ENCODE measurements at regions not wholly inside any gene's neighbourhood (a gene's known extent, or its start where the extent isn't known, plus 50 kb on each side); places are given as distances from the start of the nearest gene placed in this dataset.

DNA sequence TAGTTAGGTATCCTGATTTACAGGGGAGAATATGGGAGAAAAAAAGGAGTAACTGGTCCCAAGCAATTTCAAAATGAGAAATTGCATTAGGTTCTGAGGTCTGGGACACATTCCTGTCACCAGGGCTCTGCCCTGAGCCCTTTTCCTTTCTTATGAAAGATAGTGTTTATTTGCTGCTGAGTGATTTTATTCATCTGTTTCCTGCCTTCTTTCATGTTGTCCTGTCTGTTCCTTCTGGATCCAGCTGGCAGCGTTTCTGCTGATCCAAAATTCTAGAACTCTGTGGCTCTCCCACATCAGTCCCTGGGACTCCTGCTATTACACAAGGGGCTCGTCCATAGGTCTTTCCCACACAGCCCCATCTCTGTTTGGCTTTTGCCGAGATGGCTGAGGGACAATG lies 519.1 kb upstream of the SALL3 start:
- POLR2A ChIA-PET: no interaction called here
- no peak for DNase-seq (ENCODE audit: extremely low spot score)
- TF ChIP-seq FOXM1 (IDR thresholded peaks at IDR 0.05; ENCODE audit: borderline replicate concordance): no peak
- CTCF ChIA-PET: no interaction called here

- ChIA-PET POLR2A (no interaction called here), CTCF (no interaction called here)
- TF ChIP-seq FOXA1 (IDR thresholded peaks at IDR 0.05) (no peak), LEF1 (IDR thresholded peaks at IDR 0.05; ENCODE audit: borderline replicate concordance) (no peak), HDGF (IDR thresholded peaks at IDR 0.05; ENCODE audit: borderline replicate concordance) (no peak), FOXK2 (IDR thresholded peaks at IDR 0.05) (no peak), L3MBTL2 (conservative IDR thresholded peaks at IDR 0.05) (no peak), ARNT (IDR thresholded peaks at IDR 0.05) (no peak), TARDBP (IDR thresholded peaks at IDR 0.05) (no peak), BHLHE40 (IDR thresholded peaks at IDR 0.05; ENCODE audit: borderline replicate concordance) (no peak), ELF4 (IDR thresholded peaks at IDR 0.05) (no peak), SUZ12 (IDR thresholded peaks at IDR 0.05) (no peak), SP1 (IDR thresholded peaks at IDR 0.05) (no peak), ZNF384 (IDR thresholded peaks at IDR 0.05) (no peak), NFRKB (IDR thresholded peaks at IDR 0.05) (no peak), FOXM1 (IDR thresholded peaks at IDR 0.05; ENCODE audit: borderline replicate concordance) (no peak)
- TF ChIP-seq, protein P1, sequence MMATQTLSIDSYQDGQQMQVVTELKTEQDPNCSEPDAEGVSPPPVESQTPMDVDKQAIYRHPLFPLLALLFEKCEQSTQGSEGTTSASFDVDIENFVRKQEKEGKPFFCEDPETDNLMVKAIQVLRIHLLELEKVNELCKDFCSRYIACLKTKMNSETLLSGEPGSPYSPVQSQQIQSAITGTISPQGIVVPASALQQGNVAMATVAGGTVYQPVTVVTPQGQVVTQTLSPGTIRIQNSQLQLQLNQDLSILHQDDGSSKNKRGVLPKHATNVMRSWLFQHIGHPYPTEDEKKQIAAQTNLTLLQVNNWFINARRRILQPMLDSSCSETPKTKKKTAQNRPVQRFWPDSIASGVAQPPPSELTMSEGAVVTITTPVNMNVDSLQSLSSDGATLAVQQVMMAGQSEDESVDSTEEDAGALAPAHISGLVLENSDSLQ (IDR thresholded peaks at IDR 0.05): no peak
- DNase-seq (ENCODE audit: extremely low spot score): no peak
Observed at GRCh38 chr18:78473563-78473962, 506.1 kb upstream of the SALL3 start.

- no peak for DNase-seq (ENCODE audit: extremely low spot score)
- ChIA-PET CTCF (no interaction called here), POLR2A (no interaction called here)
- TF ChIP-seq HDGF (IDR thresholded peaks at IDR 0.05; ENCODE audit: borderline replicate concordance): no peak
Observed at GRCh38 chr18:78477840-78478239, 501.8 kb upstream of the SALL3 start.

DNA sequence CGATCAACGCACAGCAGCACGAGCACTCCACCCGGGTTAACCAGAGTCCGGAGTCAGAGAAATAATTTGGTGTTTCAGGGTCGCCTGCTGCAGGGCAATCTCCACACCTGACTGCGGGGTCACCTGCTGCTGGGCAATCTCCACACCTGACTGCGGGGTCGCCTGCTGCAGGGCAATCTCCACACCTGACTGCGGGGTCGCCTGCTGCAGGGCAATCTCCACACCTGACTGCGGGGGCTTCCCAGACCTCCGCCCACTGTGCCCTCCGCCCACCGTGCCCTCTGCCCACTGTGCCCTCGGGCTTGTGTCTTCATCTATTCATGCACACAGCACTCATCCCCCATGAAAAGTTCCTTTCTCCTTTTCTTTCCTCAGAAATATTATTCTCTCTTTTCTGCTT lies 500.2 kb upstream of the SALL3 start:
- DNase-seq (ENCODE audit: extremely low spot score): no peak
- CTCF ChIA-PET: no interaction called here
- POLR2A ChIA-PET: no interaction called here
- TF ChIP-seq FOXA1 (IDR thresholded peaks at IDR 0.05): no peak
- TF ChIP-seq BHLHE40 (IDR thresholded peaks at IDR 0.05; ENCODE audit: borderline replicate concordance): no peak
- no peak for TF ChIP-seq TARDBP (IDR thresholded peaks at IDR 0.05)
- TF ChIP-seq ELF4 (IDR thresholded peaks at IDR 0.05): no peak
- TF ChIP-seq L3MBTL2 (conservative IDR thresholded peaks at IDR 0.05): no peak
- no peak for TF ChIP-seq ARNT (IDR thresholded peaks at IDR 0.05)
- no peak for TF ChIP-seq LEF1 (IDR thresholded peaks at IDR 0.05; ENCODE audit: borderline replicate concordance)
- TF ChIP-seq SP1 (IDR thresholded peaks at IDR 0.05): no peak
- TF ChIP-seq CTBP1 (IDR thresholded peaks at IDR 0.05; ENCODE audit: borderline replicate concordance): no peak
- no peak for TF ChIP-seq NFRKB (IDR thresholded peaks at IDR 0.05)
- TF ChIP-seq HDGF (IDR thresholded peaks at IDR 0.05; ENCODE audit: borderline replicate concordance): no peak
- TF ChIP-seq FOXK2 (IDR thresholded peaks at IDR 0.05): no peak
- TF ChIP-seq, protein P1 (IDR thresholded peaks at IDR 0.05): no peak
- TF ChIP-seq FOXM1 (IDR thresholded peaks at IDR 0.05; ENCODE audit: borderline replicate concordance): no peak
- TF ChIP-seq SUZ12 (IDR thresholded peaks at IDR 0.05): no peak
- TF ChIP-seq ZNF384 (IDR thresholded peaks at IDR 0.05): no peak

- POLR2A ChIA-PET: no interaction called here
- TF ChIP-seq ARNT (IDR thresholded peaks at IDR 0.05): no peak
- no peak for TF ChIP-seq L3MBTL2 (conservative IDR thresholded peaks at IDR 0.05)
- TF ChIP-seq SUZ12 (IDR thresholded peaks at IDR 0.05): no peak
- TF ChIP-seq SP1 (IDR thresholded peaks at IDR 0.05): no peak
- TF ChIP-seq LEF1 (IDR thresholded peaks at IDR 0.05; ENCODE audit: borderline replicate concordance): no peak
- TF ChIP-seq NFRKB (IDR thresholded peaks at IDR 0.05): no peak
- no peak for TF ChIP-seq BHLHE40 (IDR thresholded peaks at IDR 0.05; ENCODE audit: borderline replicate concordance)
- no peak for TF ChIP-seq FOXA1 (IDR thresholded peaks at IDR 0.05)
- TF ChIP-seq TARDBP (IDR thresholded peaks at IDR 0.05): no peak
- no peak for TF ChIP-seq FOXK2 (IDR thresholded peaks at IDR 0.05)
- TF ChIP-seq, protein P1 (IDR thresholded peaks at IDR 0.05): no peak
- no peak for TF ChIP-seq FOXM1 (IDR thresholded peaks at IDR 0.05; ENCODE audit: borderline replicate concordance)
- no peak for TF ChIP-seq CTBP1 (IDR thresholded peaks at IDR 0.05; ENCODE audit: borderline replicate concordance)
- TF ChIP-seq ELF4 (IDR thresholded peaks at IDR 0.05): no peak
- no peak for TF ChIP-seq ZNF384 (IDR thresholded peaks at IDR 0.05)
- TF ChIP-seq HDGF (IDR thresholded peaks at IDR 0.05; ENCODE audit: borderline replicate concordance): no peak
Observed at GRCh38 chr18:78480262-78481054, 499.2 kb upstream of the SALL3 start.

GRCh38 chr18:78482378-78482777 lies 497.2 kb upstream of the SALL3 start:
- TF ChIP-seq SUZ12 (IDR thresholded peaks at IDR 0.05) (no peak), FOXK2 (IDR thresholded peaks at IDR 0.05) (no peak), FOXM1 (IDR thresholded peaks at IDR 0.05; ENCODE audit: borderline replicate concordance) (no peak), CTBP1 (IDR thresholded peaks at IDR 0.05; ENCODE audit: borderline replicate concordance) (no peak), L3MBTL2 (conservative IDR thresholded peaks at IDR 0.05) (no peak), BHLHE40 (IDR thresholded peaks at IDR 0.05; ENCODE audit: borderline replicate concordance) (no peak), ELF4 (IDR thresholded peaks at IDR 0.05) (no peak), TARDBP (IDR thresholded peaks at IDR 0.05) (no peak), ARNT (IDR thresholded peaks at IDR 0.05) (no peak), FOXA1 (IDR thresholded peaks at IDR 0.05) (no peak), NFRKB (IDR thresholded peaks at IDR 0.05) (no peak), ZNF384 (IDR thresholded peaks at IDR 0.05) (no peak), SP1 (IDR thresholded peaks at IDR 0.05) (no peak)
- ChIA-PET POLR2A (no interaction called here), CTCF (no interaction called here)
- DNase-seq (ENCODE audit: extremely low spot score): no peak

More at GRCh38 chr18:78480262-78481054, 499.2 kb upstream of the SALL3 start:
- CTCF ChIA-PET: no interaction called here
- DNase-seq (ENCODE audit: extremely low spot score): no peak
